COLO668 (cell line): ENCODE measurements at regions not wholly inside any gene's neighbourhood (a gene's known extent, or its start where the extent isn't known, plus 50 kb on each side); places are given as distances from the start of the nearest gene placed in this dataset.
"Not testable (repeated sequence)": the region's sequence is repeated elsewhere in the genome, so short reads cannot be mapped to it uniquely, and the experiment has no call there.

Source experiments
- DNase-seq: peaks from one replicate; lab custom pipeline; 2025; ENCODE audit not compliant: unreplicated experiment; lab: John Stamatoyannopoulos, UW

- DNase-seq: no peak
Observed at GRCh38 chr7:4319280-4319679, 362.8 kb upstream of the FOXK1 start.

DNA sequence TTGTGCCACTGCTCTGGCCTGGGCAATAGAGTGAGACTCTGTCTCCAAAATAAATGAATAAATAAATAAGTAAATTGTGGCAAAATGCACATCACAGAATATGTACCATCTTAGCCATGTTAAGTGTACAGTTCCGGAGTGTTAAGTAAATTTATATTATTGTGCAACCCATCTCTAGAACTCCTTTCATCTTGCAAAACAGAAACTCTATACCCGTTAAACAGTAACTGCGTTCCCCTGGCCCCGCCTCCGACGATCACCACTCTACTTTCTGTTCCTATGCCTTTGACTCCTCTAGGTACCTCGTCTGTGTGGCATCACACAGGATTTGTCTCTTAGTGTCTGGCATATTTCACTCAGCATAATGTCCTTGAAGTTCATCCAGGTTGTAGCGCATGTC lies 356.4 kb upstream of the FOXK1 start:
- DNase-seq: no peak

DNA sequence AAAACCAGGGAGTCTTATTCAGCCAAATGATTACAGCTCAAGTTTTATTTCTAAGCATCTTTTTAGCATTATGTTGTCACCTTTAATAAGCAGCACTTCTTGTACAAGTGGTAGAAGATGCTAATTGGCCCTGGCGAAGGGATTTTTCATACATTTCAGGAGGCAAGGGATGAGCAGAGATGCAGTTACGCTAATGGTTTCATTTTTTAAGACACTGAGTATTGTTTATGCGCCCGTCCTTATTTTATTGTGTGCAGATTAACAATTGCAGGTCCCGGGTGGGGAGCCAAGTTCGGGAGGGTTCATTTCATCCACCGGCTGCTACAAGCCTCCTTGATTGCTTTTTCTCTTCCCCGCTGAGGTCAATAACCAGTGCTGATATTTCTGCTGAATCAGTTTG lies 350.4 kb upstream of the FOXK1 start:
- DNase-seq: no peak

DNA sequence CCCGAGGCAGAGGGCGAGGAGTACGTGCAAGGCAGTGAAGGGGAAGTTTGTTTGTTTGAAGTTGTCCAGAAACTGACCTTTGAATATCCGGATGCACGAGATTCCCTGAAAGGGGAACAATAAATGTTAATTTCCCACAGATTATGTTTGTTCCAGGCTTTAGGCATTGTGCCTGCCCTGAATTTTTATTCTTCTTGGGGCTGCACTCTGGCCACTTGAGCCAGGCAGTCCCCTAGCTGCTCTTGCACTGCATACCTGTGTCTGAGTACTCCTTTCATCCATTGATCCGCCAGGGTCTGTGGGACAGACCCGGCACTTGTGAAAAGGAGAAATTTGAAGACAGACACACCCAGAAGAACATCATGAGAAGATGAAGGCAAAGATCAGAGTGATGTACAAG lies 343.5 kb upstream of the FOXK1 start:
- no peak for DNase-seq

GRCh38 chr7:4343272-4344247 lies 338.5 kb upstream of the FOXK1 start:
- DNase-seq: no peak

- DNase-seq: no peak
Observed at GRCh38 chr7:4345004-4345403, 337.1 kb upstream of the FOXK1 start.

GRCh38 chr7:4352069-4352468 lies 330.0 kb upstream of the FOXK1 start:
- no peak for DNase-seq

DNA sequence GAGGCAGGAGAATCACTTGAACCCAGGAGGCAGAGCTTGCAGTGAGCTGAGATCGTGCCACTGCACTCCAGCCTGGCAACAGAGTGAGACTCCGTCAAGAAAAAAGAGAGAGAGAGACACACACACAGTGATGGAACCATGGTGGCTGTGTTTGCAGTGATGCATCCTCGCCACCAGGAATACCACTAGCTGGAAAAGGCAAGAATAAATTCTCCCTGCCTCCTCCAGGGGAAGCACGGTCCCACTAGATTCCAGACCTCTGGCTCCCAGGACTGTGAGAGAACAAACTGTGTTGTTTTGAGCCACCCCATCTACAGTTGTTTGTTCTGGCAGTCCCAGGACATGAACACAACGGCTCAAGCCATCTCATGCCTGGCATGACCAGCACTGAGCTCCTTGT lies 320.3 kb upstream of the FOXK1 start:
- DNase-seq: no peak

DNA sequence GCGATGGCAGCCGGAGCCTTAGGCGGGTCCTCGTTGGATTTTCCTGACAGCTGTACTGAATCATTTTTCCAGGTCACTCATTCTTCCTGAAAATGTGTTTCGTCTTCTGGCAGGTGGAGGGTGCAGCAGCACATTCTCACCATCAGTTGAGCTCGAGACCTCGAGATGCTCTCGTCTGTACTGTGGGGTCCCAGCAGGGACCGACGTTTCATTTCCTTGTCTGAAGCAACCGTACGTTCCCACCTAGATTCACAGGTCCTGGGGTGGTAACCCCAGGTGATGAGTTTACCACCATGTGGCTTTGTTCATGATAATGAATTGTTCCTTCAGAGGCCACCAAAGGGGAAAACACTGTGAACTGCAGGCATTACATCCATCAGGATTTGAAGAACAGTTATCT lies 298.5 kb upstream of the FOXK1 start:
- DNase-seq: no peak

- no peak for DNase-seq
Observed at GRCh38 chr7:4386190-4386589, 295.9 kb upstream of the FOXK1 start.

DNA sequence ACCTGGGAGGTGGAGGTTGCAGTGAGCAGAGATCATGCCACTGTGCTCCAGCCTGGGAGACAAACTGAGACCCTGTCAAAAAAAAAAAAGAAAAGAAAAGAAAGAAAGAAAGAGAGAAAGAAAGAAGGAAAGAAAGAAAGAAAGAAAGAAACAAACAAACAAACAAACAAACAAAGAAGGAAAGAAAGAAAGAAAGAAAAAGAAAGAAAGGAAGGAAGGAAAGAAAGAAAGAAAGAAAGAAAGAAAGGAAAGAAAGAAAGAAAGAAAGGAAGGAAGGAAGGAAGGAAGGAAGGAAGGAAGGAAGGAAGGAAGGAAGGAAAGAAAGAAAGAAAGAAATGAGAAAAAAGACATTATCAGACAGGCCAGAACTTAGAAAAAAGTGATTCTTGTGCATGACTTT lies 291.0 kb upstream of the FOXK1 start:
- DNase-seq: not testable (repeated sequence)

DNA sequence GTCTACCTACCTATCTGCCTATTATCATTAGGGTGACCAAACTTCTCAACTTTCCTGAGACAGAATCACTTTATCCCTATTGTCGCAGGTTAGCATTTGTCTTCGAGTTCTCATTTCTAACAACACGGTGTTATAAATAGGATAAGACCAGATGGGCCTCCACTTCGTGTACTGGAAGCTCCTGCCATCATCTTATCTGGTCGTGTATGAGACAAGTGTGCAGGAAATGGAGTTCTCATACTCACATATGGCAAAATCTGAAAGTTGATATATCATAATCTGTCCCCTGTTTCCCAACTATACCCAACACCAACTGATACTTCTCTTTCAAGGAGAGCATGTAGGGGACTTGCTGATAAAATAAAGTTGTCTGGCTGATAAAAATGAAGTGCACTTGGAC lies 287.4 kb upstream of the FOXK1 start:
- DNase-seq: no peak

DNA sequence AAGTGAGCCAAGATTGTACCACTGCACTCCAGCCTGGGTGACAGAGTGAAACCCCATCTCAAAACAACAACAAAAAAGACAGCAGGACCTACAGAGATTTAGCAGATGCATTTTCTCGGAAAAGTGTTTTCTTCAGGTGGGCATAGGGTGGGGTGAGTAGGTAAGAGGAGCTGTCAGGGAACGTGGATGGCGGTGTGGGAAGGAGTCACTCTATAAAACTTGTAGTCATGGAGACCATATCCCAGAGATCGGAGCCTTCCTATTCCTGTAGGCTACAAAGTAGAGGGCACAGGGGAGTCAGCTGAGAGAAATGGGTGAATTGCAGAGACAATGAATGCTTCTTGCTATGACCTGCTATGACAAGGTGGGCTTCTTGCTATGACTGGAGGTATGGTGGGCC lies 283.0 kb upstream of the FOXK1 start:
- DNase-seq: no peak

DNA sequence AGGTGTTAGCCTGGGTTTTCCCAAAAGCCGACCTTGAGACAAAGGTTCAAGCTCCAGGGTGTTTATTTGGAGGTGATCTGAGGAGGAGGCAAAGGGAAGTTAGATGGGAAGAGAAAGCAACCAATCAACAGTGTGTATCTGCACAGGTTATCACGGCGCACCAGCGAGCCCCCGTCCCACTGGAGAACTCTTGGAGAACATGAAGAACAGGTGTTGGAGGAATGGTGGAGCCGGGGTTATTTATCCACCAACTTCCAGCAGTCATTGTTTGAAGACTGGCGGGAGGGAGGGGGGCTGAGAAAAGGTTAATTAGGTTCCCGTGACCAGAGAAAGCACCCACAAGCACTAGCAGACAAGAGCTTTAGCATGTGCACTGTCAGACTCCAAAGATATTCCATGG lies 282.5 kb upstream of the FOXK1 start:
- DNase-seq: no peak

GRCh38 chr7:4406288-4407058 lies 275.6 kb upstream of the FOXK1 start:
- no peak for DNase-seq

DNA sequence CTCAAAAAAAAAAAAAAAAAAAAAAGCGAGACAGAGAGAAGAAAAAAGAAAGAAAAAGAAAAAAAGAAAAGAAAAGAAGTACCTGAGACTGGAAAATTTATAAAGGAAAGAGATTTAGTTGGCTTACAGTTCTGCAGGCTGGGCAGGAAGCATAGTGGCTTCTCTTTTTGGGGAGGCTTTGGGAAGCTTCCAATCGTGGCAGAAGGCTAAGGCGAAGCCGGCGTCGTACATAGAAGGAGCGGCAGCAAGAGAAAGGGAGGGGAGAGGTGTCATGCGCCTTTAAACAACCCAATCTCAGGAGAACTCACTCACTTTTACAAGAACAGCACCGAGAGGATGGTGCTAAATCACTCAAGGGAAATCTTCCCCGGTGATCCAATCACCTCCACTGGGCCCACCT lies 272.1 kb upstream of the FOXK1 start:
- DNase-seq: no peak

- peak; percentile 40 for DNase-seq
Observed at GRCh38 chr7:4416396-4417056, 265.6 kb upstream of the FOXK1 start.

DNA sequence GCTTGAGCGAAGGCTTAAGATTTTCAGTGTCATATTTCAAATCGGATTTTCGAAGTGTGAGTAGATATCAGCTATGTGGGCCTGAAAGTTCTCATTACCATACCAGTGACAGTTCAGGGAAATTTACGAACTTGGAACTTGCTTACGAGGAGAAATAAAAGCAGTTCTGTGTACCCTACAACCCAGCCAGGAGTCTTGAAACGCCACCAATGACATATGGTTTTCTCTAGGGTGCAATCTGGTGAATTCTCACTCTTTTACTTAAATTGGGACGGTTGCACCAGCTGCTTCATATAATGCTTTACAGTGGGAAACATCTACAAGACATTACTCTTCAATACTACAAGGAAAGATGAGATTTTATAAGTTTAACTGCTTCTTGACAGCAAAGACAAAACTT lies 253.6 kb upstream of the FOXK1 start:
- DNase-seq: no peak

- no peak for DNase-seq
Observed at GRCh38 chr7:4430227-4430626, 251.9 kb upstream of the FOXK1 start.

GRCh38 chr7:4434306-4434705 lies 247.8 kb upstream of the FOXK1 start:
- no peak for DNase-seq

- DNase-seq: no peak
Observed at GRCh38 chr7:4436361-4436895, 245.7 kb upstream of the FOXK1 start.
